ENCODE measurements at regions not wholly inside any gene's neighbourhood (a gene's known extent, or its start where the extent isn't known, plus 50 kb on each side); places are given as distances from the start of the nearest gene placed in this dataset.

GRCh38 chr14:100638211-100638855 lies 51.1 kb upstream of the BEGAIN start:
- no peak for DNase-seq (ENCODE audit: low spot score)

- no peak for DNase-seq (ENCODE audit: low spot score)
These were observed 52.1 kb upstream of the BEGAIN start for GRCh38 chr14:100639280-100639679.

DNA sequence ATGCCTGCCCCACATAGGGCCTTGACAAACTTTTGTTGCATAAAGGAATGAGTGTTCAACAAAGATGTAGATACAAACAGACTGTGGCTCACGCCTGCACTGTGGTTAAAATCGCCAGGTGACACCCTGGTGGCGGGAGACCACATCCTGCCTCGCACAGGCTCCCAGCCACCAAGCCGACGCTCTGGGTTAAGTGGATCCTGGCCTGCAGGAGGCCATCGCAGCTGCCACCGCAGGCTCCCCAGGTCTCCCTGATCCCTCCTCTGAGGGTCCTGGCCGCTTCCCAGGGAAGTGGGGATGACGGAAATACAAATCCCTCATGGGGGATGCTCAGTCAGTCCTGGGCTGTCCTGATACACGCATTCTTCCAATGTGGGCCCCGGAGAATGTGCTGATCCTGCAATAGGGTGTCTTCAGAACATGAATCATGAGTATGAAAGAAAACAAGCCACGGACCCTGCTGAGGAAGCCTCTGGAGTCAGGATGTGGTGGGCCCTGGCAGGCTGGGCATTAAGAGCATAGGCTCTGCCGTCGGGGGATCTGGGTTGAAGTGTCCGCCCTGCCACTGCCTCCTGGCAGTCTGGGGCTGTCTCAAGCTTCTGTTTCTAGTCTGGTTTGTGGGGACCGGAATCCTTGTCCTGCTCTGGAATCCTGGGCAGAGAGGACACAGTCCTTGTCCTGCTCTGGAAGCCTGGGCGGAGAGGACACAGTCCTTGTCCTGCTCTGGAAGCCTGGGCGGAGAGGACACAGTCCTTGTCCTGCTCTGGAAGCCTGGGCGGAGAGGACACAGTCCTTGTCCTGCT lies 53.5 kb upstream of the BEGAIN start:
- DNase-seq (ENCODE audit: low spot score), result no peak

DNA sequence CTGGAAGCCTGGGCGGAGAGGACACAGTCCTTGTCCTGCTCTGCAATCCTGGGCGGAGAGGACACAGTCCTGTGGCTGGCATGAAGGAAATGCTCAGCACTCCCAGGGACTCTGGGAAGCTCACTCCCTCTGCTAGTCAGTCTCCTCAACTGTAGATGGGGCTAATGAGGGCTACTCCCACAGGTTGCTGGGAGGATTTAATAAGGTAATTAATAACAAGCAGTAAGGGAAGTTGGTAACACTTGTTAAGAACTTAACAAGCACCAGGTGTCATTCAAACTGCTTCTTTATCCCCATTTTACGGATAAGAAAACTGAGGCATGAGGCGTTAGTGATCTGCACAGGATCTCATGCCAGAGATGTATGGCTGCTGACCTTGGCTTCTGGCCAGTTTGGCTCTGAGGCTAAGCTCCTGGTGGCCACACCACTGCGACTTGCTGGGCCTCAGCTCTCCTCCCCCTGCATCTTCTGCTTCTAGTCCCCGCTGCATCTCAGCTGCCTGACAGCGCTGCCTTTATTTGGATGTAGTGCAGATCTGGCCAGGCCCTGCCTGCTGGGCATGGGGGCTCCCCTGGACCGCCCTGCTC lies 54.1 kb upstream of the BEGAIN start:
- DNase-seq (ENCODE audit: low spot score), result no peak

DNA sequence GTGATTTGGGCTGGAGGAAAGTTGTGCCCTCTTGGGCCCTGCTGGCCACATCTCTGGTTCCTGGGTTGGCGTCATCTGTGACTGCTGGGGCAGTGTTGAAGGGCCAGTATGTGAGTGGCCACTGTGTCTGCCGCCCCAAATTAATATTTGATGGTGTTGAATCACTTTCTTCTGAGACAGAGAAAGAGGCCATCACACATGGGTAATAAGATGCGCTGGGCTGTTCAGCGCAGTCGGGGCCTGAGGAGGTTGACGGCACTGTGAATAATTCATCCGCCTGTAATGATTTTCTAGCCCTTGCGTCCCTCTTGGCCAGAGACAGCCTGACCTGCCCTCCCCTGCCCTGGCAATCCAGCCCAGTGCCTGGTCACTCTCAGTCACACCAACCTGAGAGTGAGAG lies 56.2 kb upstream of the BEGAIN start:
- DNase-seq (ENCODE audit: low spot score), result no peak

DNA sequence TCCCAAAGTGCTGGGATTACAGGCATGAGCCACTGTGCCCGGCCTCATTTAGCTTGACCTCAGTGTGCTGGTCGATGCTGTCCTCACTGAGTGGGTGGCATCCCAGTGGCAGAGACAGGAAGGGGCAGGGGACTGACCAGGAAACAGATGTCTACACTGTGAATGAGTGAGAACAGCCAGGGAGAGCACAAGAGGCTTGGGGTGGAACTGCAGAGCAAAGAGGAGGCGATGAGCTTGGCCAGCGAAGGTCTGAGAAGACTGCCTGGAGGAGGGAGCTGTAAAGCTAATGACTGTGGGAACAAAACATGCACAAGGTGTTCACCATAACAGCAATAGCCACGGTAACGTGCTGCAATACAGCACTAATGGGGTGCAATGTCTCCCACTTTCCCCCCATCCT lies 57.2 kb upstream of the BEGAIN start:
- DNase-seq (ENCODE audit: low spot score), result no peak

GRCh38 chr14:100644784-100645183 lies 57.6 kb upstream of the BEGAIN start:
- no peak for DNase-seq (ENCODE audit: low spot score)

DNA sequence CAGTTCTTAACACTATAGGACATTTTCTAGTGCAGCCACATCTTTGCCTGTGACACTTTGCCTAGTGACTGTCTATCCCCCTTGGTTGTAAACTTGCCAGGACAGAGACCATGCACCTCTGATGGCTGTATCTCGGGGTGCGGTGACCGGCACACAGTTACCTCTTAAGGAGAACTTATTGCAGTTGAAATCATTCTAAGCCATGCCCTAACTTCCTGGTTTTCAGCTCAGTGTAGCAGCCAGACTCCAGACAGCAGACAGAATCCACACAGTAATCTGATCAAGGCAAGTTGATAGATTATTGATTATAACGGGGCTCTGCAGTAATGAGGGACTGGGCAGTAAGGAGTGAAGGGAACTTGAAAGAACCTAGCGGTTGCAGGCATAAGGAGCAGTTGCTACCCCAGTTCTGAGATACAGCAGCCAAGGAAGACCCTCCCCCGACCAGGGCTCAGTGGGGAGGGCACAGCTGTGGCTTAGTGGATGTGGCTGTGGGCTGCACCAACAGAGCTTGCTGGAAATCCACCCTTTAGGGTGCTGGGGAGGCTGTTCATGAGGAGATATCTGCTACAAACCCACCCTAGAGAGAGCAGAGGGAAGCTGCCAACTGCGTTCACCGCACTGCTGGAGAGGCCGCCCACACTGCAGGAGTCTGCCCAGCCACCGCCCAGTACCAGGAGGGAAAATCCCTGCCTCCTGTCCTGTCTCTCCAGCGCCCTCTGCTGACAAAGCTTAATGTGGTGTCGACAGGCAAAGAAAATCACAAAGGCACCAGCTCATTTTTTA lies 58.2 kb upstream of the BEGAIN start:
- peak; percentile 88 for DNase-seq (ENCODE audit: low spot score)

- no peak for DNase-seq (ENCODE audit: low spot score)
These were observed 58.7 kb upstream of the BEGAIN start for GRCh38 chr14:100645982-100646314.

GRCh38 chr14:100648474-100649172 lies 61.4 kb upstream of the BEGAIN start:
- DNase-seq (ENCODE audit: low spot score), result no peak

DNA sequence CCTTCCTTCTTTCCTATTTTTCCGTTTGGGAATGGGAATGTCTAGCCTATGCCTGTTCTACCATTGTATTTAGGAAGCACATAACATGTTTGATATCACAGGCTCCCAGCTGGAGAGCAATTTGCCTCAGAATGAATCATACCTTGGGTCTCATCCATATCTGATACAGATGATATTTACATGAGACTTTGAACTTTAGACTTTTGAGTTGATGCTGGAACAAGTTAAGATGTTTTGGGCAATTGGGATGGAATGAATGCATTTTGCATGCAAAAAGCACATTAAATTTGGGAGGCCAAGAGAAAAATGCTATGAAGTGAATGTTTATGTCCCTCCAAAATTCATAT lies 61.9 kb upstream of the BEGAIN start:
- no peak for DNase-seq (ENCODE audit: low spot score)

GRCh38 chr14:100651999-100652508 lies 64.8 kb upstream of the BEGAIN start:
- DNase-seq (ENCODE audit: low spot score), result no peak

DNA sequence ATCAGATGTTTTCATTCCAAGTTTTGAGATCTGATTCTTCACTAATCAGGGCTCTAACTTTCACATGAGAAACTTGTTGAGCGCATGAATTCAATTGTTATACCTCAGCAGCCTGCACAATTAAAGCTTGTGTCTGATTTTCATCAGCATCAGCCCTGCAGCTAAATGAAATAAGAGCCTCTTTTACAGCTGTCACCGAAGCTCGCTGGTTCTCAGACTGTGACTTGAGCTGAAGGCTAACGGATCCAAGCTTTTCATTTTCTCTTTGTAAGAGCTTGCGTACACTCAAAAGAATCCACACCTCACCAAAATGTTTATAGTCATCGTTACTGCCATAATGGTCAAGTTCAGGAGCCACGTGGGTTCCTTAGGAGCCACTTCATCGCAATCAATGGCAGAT lies 65.5 kb upstream of the BEGAIN start:
- no peak for DNase-seq (ENCODE audit: low spot score)

DNA sequence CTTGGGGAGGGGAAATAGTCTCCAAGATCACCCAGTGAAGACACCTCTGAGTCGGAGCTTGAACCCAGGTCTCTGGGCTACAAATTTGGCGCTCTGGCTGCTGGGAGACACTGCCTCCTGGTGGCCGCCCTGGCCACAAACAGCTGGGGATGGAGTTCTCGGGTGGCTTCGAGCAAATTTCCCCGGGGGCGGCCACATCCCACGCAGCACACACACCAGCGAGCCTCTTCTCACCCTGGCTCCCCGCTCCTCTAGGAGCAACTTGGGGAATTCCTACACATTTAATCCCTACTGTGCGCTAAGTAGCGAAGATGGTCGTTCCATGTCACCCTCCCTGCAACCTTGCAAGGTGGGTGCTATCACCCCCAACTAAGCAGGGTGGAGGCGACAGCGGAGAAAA lies 66.2 kb upstream of the BEGAIN start:
- no peak for DNase-seq (ENCODE audit: low spot score)

GRCh38 chr14:100654025-100654813 lies 67.0 kb upstream of the BEGAIN start:
- no peak for DNase-seq (ENCODE audit: low spot score)

GRCh38 chr14:100654814-100655740 lies 67.9 kb upstream of the BEGAIN start:
- DNase-seq (ENCODE audit: low spot score), result no peak

GRCh38 chr14:100655741-100656085 lies 68.5 kb upstream of the BEGAIN start:
- DNase-seq (ENCODE audit: low spot score), result no peak

DNA sequence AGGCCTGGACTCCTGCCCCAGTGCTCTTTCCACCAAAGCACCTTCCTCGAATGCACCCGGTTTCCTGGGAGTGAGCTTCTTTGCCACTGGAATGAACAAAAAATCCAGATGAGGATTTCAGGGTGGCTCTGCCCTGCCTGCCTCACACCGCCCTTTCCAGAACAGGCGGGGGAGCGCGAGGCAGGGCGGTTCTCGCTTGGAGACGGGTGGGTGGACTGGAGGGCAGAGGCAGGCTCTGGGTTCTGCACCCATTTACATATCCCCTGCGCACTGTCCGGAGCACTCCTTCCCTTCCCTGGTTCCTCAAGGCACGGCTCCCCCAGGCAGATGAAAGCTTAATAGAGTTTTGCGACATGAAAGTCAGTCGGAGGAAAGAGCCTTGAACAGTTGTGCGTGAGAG lies 69.7 kb upstream of the DLK1 start:
- no peak for DNase-seq (ENCODE audit: low spot score)

- no peak for DNase-seq (ENCODE audit: low spot score)
These were observed 68.9 kb upstream of the DLK1 start for GRCh38 chr14:100657780-100658179.
